UCSD-AML1 (cell line): ENCODE measurements at regions not wholly inside any gene's neighbourhood (a gene's known extent, or its start where the extent isn't known, plus 50 kb on each side); places are given as distances from the start of the nearest gene placed in this dataset.

Source experiments
- DNase-seq: peaks from one replicate; lab custom pipeline; 2025; ENCODE audit not compliant: unreplicated experiment; lab: John Stamatoyannopoulos, UW

DNA sequence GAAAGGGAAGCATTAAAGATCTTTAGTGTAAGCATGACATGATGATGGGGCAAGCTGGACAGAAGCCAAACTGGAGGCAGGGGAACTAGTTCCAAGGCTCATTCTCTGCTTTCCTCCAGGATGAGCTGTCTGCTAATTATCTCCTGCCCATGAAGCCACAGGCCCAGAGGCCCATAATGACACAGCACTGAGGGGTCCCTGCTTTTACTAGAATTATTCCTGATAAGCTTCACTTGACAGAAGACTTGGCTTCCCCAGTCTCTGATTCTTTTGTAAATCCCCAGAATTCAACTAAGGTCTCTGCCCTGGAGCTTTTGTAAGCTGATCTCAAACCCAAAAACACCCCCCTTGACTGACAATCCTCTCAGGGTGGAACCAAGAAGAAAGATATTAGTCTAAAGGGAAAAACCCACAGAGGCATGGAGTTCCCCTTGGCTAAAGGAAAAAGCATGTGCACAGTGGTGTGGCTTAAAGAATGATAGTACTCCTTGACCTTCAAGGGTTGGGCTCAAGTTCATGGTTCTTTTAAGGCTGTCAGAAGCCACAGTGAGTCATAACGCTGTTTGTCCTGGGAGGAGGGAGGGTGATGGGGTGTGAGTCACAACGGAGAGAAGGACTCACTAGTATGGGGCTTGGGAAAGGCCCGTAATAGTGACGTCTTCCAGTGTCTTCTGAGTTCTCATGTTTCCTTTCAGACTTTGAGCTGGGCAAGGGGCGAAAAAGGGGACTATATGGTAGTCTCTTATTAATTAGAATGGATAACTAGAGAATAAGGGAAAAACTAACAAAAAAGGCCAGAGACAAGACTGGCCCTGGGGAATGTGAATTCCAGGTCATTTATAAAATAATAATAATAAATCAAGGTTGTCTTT, 146.0 kb upstream of the CPEB2 start:
- peak; percentile 17 for DNase-seq

- no peak for DNase-seq
Observed at GRCh38 chr4:14856934-14857235, 145.4 kb upstream of the CPEB2 start.

DNA sequence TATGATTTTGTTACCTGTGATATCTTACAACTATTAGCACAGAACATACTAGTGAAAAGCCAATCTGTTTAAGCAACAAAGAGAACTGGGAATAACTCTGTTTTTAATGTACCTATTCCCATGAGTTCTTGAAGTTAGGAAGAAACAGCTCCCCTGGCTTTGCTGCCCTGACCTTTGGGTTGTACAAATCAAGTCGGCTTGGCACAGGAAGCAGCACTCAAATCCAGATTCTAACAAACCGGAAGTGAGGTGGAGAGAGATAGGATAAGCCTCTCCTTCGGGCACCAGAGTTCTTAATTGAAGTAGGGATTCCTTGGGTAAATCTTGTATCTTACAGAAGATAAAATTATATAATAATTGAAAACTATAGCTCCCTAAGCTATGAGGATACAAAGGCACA, 144.8 kb upstream of the CPEB2 start:
- DNase-seq = no peak

GRCh38 chr4:14857981-14858380, 144.3 kb upstream of the CPEB2 start:
- DNase-seq = no peak

- no peak for DNase-seq
Observed at GRCh38 chr4:14862891-14863290, 139.4 kb upstream of the CPEB2 start.

DNA sequence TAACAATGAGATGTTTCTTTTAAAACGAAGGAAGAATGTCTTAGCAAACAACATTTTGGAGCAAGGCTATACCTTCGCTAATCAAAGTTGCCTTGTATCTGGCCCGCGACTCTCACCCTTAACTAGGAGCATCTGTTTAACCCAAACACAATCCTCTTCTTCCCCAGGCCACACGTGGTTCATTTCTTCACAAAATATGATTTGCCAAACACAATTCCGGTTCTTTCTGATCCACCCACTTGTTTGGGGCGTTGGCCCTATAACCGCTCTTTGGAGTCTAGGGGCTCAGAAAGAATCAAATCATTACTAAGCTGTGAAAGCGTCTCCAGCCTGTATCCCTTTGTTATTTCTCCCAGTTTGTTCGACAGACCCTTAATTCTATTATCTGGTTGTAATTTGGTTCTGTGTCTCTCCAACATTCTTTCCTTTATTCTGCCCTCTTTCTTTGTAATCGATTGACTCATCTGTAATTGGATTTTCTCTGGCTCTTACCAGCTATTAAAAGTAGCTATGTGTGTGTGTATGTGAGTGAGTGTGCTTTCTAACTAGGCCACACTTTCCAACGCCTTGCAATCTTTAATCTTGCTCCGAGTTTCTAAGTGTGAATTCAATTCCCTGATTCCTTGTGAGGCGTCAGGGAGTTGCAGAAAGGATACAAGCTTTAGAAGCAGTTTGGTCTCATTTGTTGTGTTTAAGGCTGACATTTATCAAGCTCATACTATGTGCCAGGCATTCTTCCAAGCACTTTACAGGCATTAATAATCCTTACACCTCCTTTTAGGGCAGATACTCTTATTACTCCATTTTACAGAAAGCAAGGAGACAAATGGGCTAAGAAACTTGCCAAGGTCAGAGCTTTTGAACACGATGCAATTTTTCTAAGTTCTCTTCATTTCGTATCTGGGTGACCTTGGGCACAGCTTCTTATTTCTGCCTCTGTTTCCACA, 138.6 kb upstream of the CPEB2 start:
- DNase-seq = no peak

DNA sequence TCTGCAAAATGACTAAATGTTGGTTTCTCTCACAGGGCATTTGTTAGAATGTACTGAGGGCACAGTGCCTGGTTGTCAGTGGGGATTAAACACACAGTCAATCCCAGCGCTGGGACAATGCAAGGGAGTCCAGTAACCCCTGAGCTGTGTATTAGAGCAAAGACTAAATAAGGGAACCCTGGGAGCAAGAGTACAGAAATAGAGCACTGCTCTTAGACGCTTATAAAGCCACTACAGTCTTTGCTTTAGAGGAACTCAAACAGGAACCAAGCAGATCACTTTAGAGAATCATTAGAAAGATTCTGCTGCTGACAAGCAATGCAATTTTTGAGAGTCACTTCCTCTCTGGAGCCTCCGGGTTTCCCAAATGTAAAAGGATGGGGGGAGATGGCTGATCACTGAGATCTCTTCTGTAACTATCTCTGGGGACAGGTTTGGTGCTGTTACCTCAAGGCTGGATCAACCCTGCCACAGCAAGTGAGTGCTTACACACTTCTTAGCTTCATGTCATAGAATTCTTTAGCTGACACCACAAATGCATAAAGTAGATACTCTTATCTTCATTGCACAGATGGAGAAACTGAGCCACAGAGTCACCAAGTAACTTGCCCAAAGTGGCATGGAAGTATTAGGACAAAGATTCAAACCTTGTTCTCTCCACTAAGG, 137.8 kb upstream of the CPEB2 start:
- DNase-seq = no peak

DNA sequence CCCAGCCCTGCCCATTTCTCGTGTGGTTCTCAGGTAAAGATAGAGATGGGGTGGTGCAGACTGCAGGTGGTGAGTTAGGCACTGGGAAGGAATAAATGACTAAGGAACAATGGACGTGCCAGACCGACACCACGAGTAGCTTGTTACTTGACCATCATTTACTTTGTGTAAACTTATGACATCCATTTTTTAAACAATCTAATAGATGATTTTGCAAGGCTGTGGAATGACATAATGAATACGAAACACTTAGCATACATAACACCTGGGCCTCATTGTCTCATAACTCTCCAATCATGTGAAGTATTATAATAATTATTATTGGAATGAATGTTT, 137.3 kb upstream of the CPEB2 start:
- no peak for DNase-seq

DNA sequence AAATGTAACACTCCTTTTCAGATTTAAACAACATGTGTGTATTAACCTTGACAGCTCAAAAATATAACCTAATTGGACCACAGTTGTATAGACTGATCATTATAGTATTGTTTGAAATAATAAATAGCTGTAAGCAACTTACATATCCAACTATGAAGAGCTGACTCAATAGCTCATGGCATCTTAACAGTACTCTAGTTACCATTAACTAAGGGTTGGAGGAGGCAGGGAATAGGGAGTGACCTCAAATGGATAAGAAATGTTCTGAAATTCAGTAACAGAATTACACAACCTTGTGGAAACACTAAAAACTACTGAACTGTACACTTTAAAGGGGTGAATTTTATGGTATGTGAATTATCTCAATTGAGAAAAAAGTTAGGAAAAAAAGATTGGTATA, 136.5 kb upstream of the CPEB2 start:
- DNase-seq = no peak

- no peak for DNase-seq
Observed at GRCh38 chr4:14867847-14868246, 134.4 kb upstream of the CPEB2 start.

GRCh38 chr4:14868426-14869395, 133.6 kb upstream of the CPEB2 start:
- DNase-seq = no peak

- DNase-seq = peak; percentile 65
Observed at GRCh38 chr4:14871676-14872430, 130.4 kb upstream of the CPEB2 start.

GRCh38 chr4:14874990-14875389, 127.3 kb upstream of the CPEB2 start:
- DNase-seq = no peak

- peak; percentile 59 for DNase-seq
Observed at GRCh38 chr4:14877246-14878225, 124.7 kb upstream of the CPEB2 start.

DNA sequence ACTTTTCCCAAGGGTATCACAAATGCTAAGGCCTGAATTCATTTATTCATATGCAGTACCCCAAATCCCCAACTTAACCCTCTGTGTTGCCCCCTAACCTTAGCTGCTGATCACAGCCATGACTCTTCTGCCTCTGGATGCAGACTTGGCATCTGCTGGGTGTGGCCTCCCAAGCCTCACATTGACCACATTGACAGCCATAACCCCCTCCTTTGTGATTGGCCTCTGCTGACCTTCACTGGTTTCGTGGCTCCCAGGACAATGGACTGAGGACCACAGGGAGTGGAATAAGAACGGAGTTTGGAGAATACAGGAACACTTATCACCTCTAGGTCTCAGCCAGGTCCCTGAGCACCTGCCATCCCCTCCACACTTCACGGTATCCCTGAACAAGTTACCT, 123.6 kb upstream of the CPEB2 start:
- DNase-seq = no peak

DNA sequence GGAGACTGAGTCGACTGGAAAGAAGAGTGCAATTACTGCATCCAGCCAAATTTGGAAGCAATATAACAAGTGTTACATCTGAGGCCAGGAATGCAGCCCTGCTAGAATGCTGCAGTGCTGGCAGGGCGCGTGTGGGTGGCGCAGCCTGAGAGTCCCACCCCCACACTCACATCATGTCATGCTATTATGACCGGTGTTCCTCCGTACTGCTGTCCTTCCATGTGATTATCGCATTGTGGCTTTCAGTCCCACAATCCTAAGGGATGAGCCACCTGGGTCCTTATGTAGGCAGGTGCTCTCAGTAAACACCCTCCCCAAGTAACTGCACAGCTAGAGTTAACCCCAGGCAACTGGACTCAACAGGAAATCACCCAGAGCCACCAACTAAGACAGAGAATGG, 122.6 kb upstream of the CPEB2 start:
- DNase-seq = no peak

DNA sequence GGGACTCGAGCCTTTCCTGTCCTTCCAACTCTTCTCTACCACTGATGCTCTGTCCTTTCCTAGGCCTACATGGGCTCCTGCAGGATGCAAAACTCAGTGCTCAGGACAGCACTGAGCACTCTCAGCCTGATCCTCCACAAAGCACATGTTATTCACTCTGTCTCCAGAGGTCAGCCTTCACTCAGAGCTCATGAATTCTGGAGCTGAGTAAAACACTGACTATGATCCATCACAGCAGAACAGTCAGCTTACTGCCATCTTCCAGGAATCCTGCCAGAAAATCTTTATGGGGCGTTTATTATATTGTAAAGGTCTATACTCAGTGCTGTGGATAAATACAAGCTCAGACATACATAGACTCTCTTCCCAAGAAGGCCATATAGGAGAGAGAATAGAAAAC, 121.5 kb upstream of the CPEB2 start:
- DNase-seq = no peak

- no peak for DNase-seq
Observed at GRCh38 chr4:14883166-14883565, 119.1 kb upstream of the CPEB2 start.

DNA sequence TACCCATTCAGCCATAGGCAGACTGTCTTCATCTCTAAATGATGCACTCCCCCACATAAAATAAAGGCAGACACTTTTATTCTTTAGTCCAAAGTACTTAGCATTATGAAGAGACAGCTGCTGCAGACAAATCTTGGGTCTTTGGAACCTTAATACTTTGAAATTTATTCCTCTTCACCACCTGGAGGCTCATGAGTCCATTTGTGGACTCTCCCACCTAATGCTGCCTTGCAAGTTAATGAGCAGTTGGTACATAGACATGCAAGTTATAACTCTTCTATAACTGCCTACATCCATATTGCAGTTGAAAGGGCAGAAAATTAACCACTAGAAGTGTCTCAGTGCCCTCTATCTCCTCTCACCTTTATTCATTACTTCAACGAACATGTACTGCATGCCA, 118.6 kb upstream of the CPEB2 start:
- no peak for DNase-seq
